ENCODE measurements at regions not wholly inside any gene's neighbourhood (a gene's known extent, or its start where the extent isn't known, plus 50 kb on each side); places are given as distances from the start of the nearest gene placed in this dataset.

GRCh38 chr9:80233102-80233843 lies 661.5 kb downstream of the TLE4 start:
- Histone ChIP-seq H4K20me1 (ENCODE audit: insufficient read depth, low read depth, low read length) (no peaks in the 10 kb centered on the region), H3K27ac (ENCODE audit: low read length) (no peak overlapping the region), H2AFZ (ENCODE audit: low read length) (no peak overlapping the region), H3K79me2 (ENCODE audit: low read length) (no peaks in the 10 kb centered on the region), H3K9me2 (replicated peaks; ENCODE audit: insufficient read depth, low read length) (no peaks in the 10 kb centered on the region), H3K9me3 (ENCODE audit: low read length) (peaks cover 14% of the 10 kb centered on the region), H3K27me3 (ENCODE audit: low read length) (no peaks in the 10 kb centered on the region), H3K9ac (ENCODE audit: low read length) (no peak overlapping the region), H3K4me2 (ENCODE audit: low read depth, low read length, poor library complexity, severe bottlenecking) (no peak overlapping the region), H3K4me3 (ENCODE audit: low read length) (no peak overlapping the region), H3K4me1 (ENCODE audit: low read length) (no peaks in the 10 kb centered on the region), H3K36me3 (ENCODE audit: insufficient read depth, low read length) (no peaks in the 10 kb centered on the region)
- DNase-seq, result no peak

DNA sequence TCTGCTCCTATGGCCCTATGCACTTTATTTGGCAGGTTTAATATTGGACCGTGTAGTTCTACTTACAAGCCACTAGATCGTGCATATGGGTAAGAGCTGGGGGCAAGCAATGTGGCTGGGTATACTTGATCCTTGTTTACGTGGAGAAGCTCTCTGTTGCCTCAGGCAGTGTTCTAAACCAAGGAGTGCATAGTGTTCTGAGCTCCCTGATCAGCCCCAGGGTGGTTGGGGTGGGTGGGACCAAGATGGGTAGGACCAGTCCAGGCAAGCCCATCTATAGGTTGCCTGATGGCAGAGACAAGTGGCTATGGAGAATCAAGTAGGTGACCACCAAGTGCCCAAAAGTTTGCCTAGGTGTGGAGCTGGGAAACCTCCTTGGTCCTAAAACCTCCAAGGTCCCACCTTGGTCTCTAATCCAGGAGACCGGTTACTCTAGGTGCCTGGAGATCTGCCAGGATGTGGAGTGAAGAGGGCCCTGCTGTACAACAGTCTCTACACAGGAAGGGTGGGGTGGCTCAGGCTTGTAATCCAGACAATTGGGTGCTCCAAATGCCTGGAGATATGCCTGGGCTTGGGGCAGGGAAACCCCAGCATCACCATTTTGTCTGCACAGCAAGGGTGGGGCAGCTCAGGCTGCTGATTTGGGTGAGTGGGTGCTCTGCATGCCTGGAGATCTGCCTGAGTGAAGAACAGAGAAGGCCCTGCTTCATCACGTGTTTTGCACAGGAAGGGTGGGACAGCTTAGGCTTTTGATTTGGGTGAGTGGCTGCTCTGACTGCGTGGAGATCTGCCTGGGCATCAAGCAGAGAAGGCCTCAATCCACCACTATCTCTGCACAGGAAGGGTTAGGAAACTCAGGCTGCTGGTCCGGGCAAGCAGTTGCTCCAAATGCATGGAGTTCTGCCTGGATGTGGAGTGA lies 659.8 kb downstream of the TLE4 start:
- no peak overlapping the region for H3K4me3 ChIP-seq (ENCODE audit: low read length)
- DNase-seq, result no peak
- H3K9me3 ChIP-seq (ENCODE audit: low read length), result peaks cover 9% of the 10 kb centered on the region
- no peaks in the 10 kb centered on the region for H3K9me2 ChIP-seq (replicated peaks; ENCODE audit: insufficient read depth, low read length)
- no peak overlapping the region for H3K9ac ChIP-seq (ENCODE audit: low read length)
- H3K27me3 ChIP-seq (ENCODE audit: low read length), result no peaks in the 10 kb centered on the region
- H4K20me1 ChIP-seq (ENCODE audit: insufficient read depth, low read depth, low read length), result no peaks in the 10 kb centered on the region
- no peaks in the 10 kb centered on the region for H3K36me3 ChIP-seq (ENCODE audit: insufficient read depth, low read length)
- no peaks in the 10 kb centered on the region for H3K79me2 ChIP-seq (ENCODE audit: low read length)
- no peak overlapping the region for H2AFZ ChIP-seq (ENCODE audit: low read length)
- no peaks in the 10 kb centered on the region for H3K4me1 ChIP-seq (ENCODE audit: low read length)
- no peak overlapping the region for H3K4me2 ChIP-seq (ENCODE audit: low read depth, low read length, poor library complexity, severe bottlenecking)
- H3K27ac ChIP-seq (ENCODE audit: low read length), result no peak overlapping the region

- no peak overlapping the region for H3K27ac ChIP-seq (ENCODE audit: low read length)
- H3K36me3 ChIP-seq (ENCODE audit: insufficient read depth, low read length), result no peaks in the 10 kb centered on the region
- H2AFZ ChIP-seq (ENCODE audit: low read length), result no peak overlapping the region
Observed at GRCh38 chr9:80223897-80224296, 652.1 kb downstream of the TLE4 start.

GRCh38 chr9:80222466-80223169 lies 650.9 kb downstream of the TLE4 start:
- Histone ChIP-seq H3K4me3 (ENCODE audit: low read length) (no peak overlapping the region), H2AFZ (ENCODE audit: low read length) (no peak overlapping the region), H3K9me3 (ENCODE audit: low read length) (peaks cover 6% of the 10 kb centered on the region), H3K9ac (ENCODE audit: low read length) (no peak overlapping the region), H4K20me1 (ENCODE audit: insufficient read depth, low read depth, low read length) (no peaks in the 10 kb centered on the region), H3K27me3 (ENCODE audit: low read length) (no peaks in the 10 kb centered on the region), H3K4me2 (ENCODE audit: low read depth, low read length, poor library complexity, severe bottlenecking) (no peak overlapping the region), H3K9me2 (replicated peaks; ENCODE audit: insufficient read depth, low read length) (no peaks in the 10 kb centered on the region), H3K79me2 (ENCODE audit: low read length) (no peaks in the 10 kb centered on the region), H3K27ac (ENCODE audit: low read length) (no peak overlapping the region), H3K36me3 (ENCODE audit: insufficient read depth, low read length) (no peaks in the 10 kb centered on the region), H3K4me1 (ENCODE audit: low read length) (no peaks in the 10 kb centered on the region)
- DNase-seq, result no peak

More at GRCh38 chr9:80223897-80224296, 652.1 kb downstream of the TLE4 start:
- H3K9me3 ChIP-seq (ENCODE audit: low read length), result peaks cover 6% of the 10 kb centered on the region
- H3K27me3 ChIP-seq (ENCODE audit: low read length), result no peaks in the 10 kb centered on the region
- no peaks in the 10 kb centered on the region for H3K9me2 ChIP-seq (replicated peaks; ENCODE audit: insufficient read depth, low read length)
- no peaks in the 10 kb centered on the region for H3K4me1 ChIP-seq (ENCODE audit: low read length)
- no peaks in the 10 kb centered on the region for H4K20me1 ChIP-seq (ENCODE audit: insufficient read depth, low read depth, low read length)
- no peak overlapping the region for H3K9ac ChIP-seq (ENCODE audit: low read length)
- no peak overlapping the region for H3K4me3 ChIP-seq (ENCODE audit: low read length)
- no peaks in the 10 kb centered on the region for H3K79me2 ChIP-seq (ENCODE audit: low read length)
- no peak for DNase-seq
- H3K4me2 ChIP-seq (ENCODE audit: low read depth, low read length, poor library complexity, severe bottlenecking), result no peak overlapping the region

- no peaks in the 10 kb centered on the region for H3K4me1 ChIP-seq (ENCODE audit: low read length)
- H3K4me3 ChIP-seq (ENCODE audit: low read length), result no peak overlapping the region
- H3K4me2 ChIP-seq (ENCODE audit: low read depth, low read length, poor library complexity, severe bottlenecking), result no peak overlapping the region
- no peaks in the 10 kb centered on the region for H3K79me2 ChIP-seq (ENCODE audit: low read length)
- H3K9me2 ChIP-seq (replicated peaks; ENCODE audit: insufficient read depth, low read length), result no peaks in the 10 kb centered on the region
- no peaks in the 10 kb centered on the region for H4K20me1 ChIP-seq (ENCODE audit: insufficient read depth, low read depth, low read length)
- DNase-seq, result no peak
- no peaks in the 10 kb centered on the region for H3K36me3 ChIP-seq (ENCODE audit: insufficient read depth, low read length)
- no peak overlapping the region for H3K27ac ChIP-seq (ENCODE audit: low read length)
- no peak overlapping the region for H3K9ac ChIP-seq (ENCODE audit: low read length)
- no peaks in the 10 kb centered on the region; the same call in 1 of the 2 replicates for H3K9me3 ChIP-seq (ENCODE audit: low read length)
- no peaks in the 10 kb centered on the region for H3K27me3 ChIP-seq (ENCODE audit: low read length)
- H2AFZ ChIP-seq (ENCODE audit: low read length), result no peak overlapping the region
Observed at GRCh38 chr9:80218328-80218727, 646.6 kb downstream of the TLE4 start.

GRCh38 chr9:80213613-80214012 lies 641.8 kb downstream of the TLE4 start:
- no peak overlapping the region for H3K9ac ChIP-seq (ENCODE audit: low read length)
- no peak for DNase-seq
- no peak overlapping the region for H3K27ac ChIP-seq (ENCODE audit: low read length)
- H3K9me2 ChIP-seq (replicated peaks; ENCODE audit: insufficient read depth, low read length), result no peaks in the 10 kb centered on the region
- H4K20me1 ChIP-seq (ENCODE audit: insufficient read depth, low read depth, low read length), result no peaks in the 10 kb centered on the region
- H3K4me2 ChIP-seq (ENCODE audit: low read depth, low read length, poor library complexity, severe bottlenecking), result no peak overlapping the region
- no peaks in the 10 kb centered on the region for H3K79me2 ChIP-seq (ENCODE audit: low read length)
- peaks cover 25% of the 10 kb centered on the region for H3K9me3 ChIP-seq (ENCODE audit: low read length)
- H3K27me3 ChIP-seq (ENCODE audit: low read length), result no peaks in the 10 kb centered on the region
- H3K4me1 ChIP-seq (ENCODE audit: low read length), result no peaks in the 10 kb centered on the region
- no peak overlapping the region for H2AFZ ChIP-seq (ENCODE audit: low read length)
- H3K4me3 ChIP-seq (ENCODE audit: low read length), result no peak overlapping the region
- no peaks in the 10 kb centered on the region; the same call in 1 of the 2 replicates for H3K36me3 ChIP-seq (ENCODE audit: insufficient read depth, low read length)

DNA sequence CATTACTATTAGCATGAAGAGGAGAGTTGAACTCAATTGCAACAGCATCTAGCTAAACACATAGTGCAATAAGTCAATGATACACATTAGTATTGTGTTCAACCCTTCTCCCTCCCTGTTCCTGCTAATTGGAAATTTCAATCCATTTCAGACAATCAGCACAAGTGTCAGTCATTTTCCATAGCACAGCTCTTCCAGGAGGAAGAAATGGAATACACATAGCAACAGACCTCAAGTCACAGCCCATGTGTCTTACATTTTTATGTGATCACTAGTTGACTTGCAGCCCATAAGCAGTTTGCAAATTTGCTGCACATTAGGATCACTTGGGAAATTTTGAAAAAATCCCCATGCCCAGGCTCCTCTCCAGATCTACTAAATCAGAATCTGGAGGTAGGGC lies 636.9 kb downstream of the TLE4 start:
- H3K4me3 ChIP-seq (ENCODE audit: low read length), result no peak overlapping the region
- H3K9me3 ChIP-seq (ENCODE audit: low read length), result peaks cover 34% of the 10 kb centered on the region
- no peaks in the 10 kb centered on the region for H3K79me2 ChIP-seq (ENCODE audit: low read length)
- H3K4me2 ChIP-seq (ENCODE audit: low read depth, low read length, poor library complexity, severe bottlenecking), result no peak overlapping the region
- no peak overlapping the region for H3K9ac ChIP-seq (ENCODE audit: low read length)
- no peaks in the 10 kb centered on the region for H3K9me2 ChIP-seq (replicated peaks; ENCODE audit: insufficient read depth, low read length)
- no peak overlapping the region for H2AFZ ChIP-seq (ENCODE audit: low read length)
- no peaks in the 10 kb centered on the region for H3K27me3 ChIP-seq (ENCODE audit: low read length)
- H3K27ac ChIP-seq (ENCODE audit: low read length), result no peak overlapping the region
- H3K36me3 ChIP-seq (ENCODE audit: insufficient read depth, low read length), result no peaks in the 10 kb centered on the region; the same call in 1 of the 2 replicates
- DNase-seq, result no peak
- no peaks in the 10 kb centered on the region for H4K20me1 ChIP-seq (ENCODE audit: insufficient read depth, low read depth, low read length)
- H3K4me1 ChIP-seq (ENCODE audit: low read length), result no peaks in the 10 kb centered on the region

DNA sequence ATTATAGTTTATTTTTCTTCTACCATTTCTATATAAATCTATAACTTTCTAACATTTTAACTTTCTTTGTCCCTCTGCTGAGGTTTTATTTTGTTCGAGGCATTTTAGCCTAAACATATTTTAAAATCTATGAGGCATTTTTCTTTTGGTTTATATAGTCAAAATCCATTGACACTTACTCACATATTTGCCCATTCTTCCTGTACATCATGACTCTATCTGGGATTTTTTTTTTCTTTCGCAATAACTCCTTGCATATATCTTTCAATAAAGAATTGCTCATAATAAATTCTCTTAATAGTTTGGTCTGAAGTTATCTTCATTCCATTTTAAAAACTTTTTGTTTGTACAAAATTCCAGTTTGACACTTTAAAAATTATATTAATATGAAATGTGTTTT lies 632.3 kb downstream of the TLE4 start:
- no peaks in the 10 kb centered on the region for H4K20me1 ChIP-seq (ENCODE audit: insufficient read depth, low read depth, low read length)
- H3K9me3 ChIP-seq (ENCODE audit: low read length), result peaks cover 9% of the 10 kb centered on the region; the same call in 1 of the 2 replicates
- no peaks in the 10 kb centered on the region for H3K4me1 ChIP-seq (ENCODE audit: low read length)
- H3K27ac ChIP-seq (ENCODE audit: low read length), result no peak overlapping the region
- no peak overlapping the region for H3K9ac ChIP-seq (ENCODE audit: low read length)
- no peaks in the 10 kb centered on the region for H3K9me2 ChIP-seq (replicated peaks; ENCODE audit: insufficient read depth, low read length)
- no peak for DNase-seq
- H3K4me2 ChIP-seq (ENCODE audit: low read depth, low read length, poor library complexity, severe bottlenecking), result no peak overlapping the region
- no peaks in the 10 kb centered on the region for H3K36me3 ChIP-seq (ENCODE audit: insufficient read depth, low read length)
- H3K4me3 ChIP-seq (ENCODE audit: low read length), result no peak overlapping the region
- no peak overlapping the region for H2AFZ ChIP-seq (ENCODE audit: low read length)
- H3K79me2 ChIP-seq (ENCODE audit: low read length), result no peaks in the 10 kb centered on the region
- H3K27me3 ChIP-seq (ENCODE audit: low read length), result no peaks in the 10 kb centered on the region

Measured in Karpas-422 (cell line).